ENCODE measurements at regions not wholly inside any gene's neighbourhood (a gene's known extent, or its start where the extent isn't known, plus 50 kb on each side); places are given as distances from the start of the nearest gene placed in this dataset.
A peak's percentile ranks its signal among the peaks of the same experiment; 100 is the strongest.
"Not testable (repeated sequence)": the region's sequence is repeated elsewhere in the genome, so short reads cannot be mapped to it uniquely, and the experiment has no call there.

DNA sequence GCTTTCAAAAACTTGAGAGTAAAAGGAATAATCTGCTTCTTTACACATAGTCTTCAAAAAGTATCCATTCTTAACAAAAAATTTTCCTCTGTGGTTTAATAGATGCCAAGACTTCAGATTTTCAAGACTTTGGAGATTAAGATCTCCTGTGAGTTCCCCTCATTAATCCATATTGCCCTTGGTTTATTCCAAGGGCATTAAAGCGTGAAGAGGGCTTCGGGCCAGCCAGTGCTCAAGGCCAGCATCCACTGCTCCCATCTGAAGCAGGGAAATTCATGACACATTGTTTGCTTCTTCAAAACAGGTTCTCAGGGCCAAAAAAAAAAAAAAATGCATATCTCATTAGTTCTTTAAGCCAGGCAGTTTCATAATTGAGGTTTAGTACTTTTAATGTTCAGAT is 137.3 kb upstream of the RHOBTB1 start:
- no peak for DNase-seq (ENCODE audit: low spot score)

GRCh38 chr10:61078542-61079275 is 134.7 kb upstream of the RHOBTB1 start:
- peak; percentile 4 for DNase-seq (ENCODE audit: low spot score)

DNA sequence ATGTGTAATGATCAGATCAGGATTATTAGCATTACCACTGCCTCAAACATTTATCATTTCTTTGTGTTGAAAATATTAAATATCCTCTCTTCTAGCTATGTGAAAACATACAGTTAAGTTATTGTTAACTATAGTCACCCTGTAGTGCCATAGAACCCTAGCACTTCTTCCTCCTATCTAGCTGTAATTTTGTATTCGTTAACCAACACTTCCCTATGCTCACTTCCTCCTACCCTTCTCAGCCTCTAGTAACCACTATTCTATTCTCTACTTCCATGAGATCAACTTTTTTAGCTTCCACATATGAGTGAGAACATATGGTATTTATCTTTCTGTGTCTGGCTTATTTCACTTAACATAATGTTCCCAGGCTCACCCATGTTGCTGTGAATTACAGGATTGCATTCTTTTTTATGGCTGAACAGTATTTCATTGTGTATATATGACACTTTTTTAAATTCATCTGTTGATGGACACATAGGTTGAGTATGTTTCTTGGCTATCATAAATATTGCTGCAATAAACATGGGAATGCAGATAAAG is 132.7 kb upstream of the RHOBTB1 start:
- DNase-seq (ENCODE audit: low spot score) = no peak

DNA sequence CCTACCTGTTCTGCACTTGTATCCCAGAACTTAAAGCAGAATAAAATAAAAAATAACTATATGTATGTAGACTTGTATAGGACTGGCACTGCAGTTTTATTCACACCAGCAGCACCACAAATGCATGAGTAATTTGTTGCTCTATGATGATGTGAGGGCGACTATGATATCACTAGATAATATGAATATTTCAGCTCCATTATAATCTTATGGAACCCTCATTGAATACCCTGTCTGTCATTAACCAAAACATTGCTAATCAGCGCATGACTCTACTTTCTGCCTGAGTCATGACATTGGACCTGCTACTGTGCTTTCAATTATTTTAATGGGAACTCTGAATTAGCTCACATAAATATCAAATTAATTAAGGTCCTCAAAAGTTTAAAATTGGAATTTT is 129.4 kb upstream of the RHOBTB1 start:
- no peak for DNase-seq (ENCODE audit: low spot score)

DNA sequence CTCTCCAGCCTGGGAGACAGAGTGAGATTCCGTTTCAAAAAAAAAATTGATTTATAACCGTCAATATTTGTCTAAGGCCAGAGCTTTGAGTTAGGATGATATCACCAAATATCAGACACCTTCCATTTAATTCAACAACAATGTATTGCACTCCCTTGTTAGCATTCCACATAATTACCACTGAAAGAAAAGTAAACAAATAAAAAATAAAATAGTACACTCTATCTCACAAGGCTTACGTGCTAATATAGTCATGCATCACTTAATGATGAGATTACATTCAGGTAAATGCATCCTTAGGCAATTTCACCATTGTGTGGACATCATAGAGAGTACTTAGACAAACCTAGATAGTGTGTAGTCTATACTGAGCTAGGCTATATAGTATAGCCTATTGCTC is 127.6 kb upstream of the RHOBTB1 start:
- no peak for DNase-seq (ENCODE audit: low spot score)

GRCh38 chr10:61068471-61068870 is 124.5 kb upstream of the RHOBTB1 start:
- no peak for DNase-seq (ENCODE audit: low spot score)

DNA sequence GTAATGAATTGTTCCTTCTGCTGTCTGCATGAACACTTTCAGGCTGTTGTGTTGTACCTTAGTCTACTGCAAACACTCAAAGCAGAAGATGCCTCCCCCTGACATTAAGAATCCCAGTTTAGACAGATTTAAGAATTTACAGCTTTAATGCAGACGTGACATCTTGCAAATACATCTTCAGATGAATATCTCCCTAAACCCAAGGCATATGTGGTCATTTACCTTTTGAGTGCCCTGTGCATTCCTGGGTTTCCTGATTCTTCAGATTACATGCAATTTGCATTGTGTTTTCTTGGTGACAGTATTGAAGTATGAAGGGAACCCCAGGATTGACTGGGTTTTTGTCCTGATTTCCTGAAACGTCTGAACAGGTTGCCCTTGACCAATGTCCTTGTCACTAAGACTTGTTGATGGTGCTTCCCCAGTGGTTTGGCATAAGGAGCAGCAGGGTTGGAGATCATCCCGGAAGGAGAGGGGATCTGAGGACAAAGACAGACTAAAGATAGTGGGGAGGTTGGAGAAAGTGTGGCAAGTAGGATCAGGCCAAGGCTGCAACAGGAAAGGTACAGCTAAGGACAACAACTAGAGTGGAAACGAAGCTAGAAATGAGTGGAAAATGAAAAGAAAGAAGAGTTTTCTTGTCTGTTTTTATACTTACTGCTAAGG is 123.8 kb upstream of the RHOBTB1 start:
- no peak for DNase-seq (ENCODE audit: low spot score)

- no peak for DNase-seq (ENCODE audit: low spot score)
Observed at GRCh38 chr10:61066661-61067344, 122.8 kb upstream of the RHOBTB1 start.

DNA sequence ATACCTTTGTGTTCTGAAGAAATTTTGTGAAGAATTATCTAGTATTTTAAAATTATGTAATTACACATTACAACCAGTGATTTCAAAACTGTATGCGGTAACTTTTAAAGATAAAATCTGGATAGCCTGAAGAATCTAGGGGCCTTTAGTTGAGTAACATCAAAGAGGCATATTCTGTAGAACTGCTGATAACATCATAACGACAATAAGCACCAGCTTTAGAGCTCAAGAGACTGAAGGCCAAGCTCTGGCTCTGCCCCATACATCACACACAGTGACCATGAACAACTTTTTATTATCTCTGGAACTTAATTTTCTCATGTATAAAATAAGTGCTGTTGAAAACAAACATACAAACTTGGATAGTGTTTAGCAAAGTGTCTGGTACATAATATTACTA is 121.1 kb upstream of the RHOBTB1 start:
- DNase-seq (ENCODE audit: low spot score) = no peak

- no peak for DNase-seq (ENCODE audit: low spot score)
Observed at GRCh38 chr10:61064356-61064755, 120.4 kb upstream of the RHOBTB1 start.

DNA sequence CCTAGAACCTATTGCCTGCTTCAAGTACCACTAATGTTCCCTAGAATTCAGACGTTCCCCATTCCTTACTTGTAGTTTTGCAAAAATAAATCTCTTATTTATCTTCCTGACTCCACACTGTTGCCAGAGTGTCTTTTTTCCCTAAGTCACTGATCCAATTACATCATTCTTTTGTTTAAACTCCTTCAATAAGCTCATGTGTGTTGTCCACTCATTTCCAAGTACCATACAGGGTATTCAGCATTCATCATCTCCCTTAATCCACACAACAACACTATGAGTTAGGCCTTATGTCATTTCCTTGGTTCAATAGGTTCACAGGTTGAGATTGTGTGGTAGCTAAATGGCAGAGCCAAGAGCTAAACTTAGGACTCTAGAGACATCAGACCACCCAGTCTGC is 119.9 kb upstream of the RHOBTB1 start:
- no peak for DNase-seq (ENCODE audit: low spot score)

GRCh38 chr10:61063034-61063433 is 119.0 kb upstream of the RHOBTB1 start:
- no peak for DNase-seq (ENCODE audit: low spot score)

- DNase-seq (ENCODE audit: low spot score) = no peak
Observed at GRCh38 chr10:61061923-61062504, 118.0 kb upstream of the RHOBTB1 start.

DNA sequence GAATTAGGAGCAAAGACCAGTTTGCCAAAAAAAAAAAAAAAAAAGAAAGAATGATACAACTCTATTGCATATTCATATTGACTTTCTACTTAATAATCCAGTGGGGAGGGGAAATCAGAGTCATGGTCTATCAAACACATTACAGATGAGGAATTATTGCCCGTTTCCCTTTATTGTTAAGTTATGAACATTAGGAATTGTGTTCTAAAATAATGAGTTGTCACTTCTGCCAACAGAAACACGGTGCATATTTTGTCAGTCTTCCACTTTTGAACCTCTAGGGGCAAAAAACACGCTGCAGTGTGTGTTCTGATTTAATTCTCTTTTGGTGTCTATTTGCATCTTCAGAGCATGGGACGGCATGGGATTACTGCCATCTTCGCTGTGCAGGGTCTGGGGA is 115.7 kb upstream of the RHOBTB1 start:
- no peak for DNase-seq (ENCODE audit: low spot score)

GRCh38 chr10:61052469-61053205 is 108.7 kb upstream of the RHOBTB1 start:
- DNase-seq (ENCODE audit: low spot score) = no peak

- no peak for DNase-seq (ENCODE audit: low spot score)
Observed at GRCh38 chr10:61051344-61051743, 107.4 kb upstream of the RHOBTB1 start.

GRCh38 chr10:61050120-61050745 is 106.2 kb upstream of the RHOBTB1 start:
- no peak for DNase-seq (ENCODE audit: low spot score)

DNA sequence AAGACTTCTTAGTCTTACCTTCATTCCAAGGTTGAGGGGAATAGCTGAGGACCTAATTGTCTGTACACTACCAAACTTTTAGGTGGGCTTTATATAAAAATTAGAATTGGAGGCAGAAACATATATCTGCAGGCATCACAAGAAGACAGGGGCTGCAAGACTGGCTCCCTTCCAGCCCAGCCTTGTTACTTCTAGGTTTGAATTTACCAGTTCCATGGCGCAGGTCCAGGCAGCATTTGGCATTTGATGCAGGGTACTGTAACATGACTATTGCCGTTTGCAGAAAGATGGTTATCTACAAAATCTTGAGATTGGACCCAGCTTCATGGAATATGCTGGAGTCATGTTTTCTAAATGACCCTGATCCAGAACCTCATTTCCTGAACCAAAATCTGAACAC is 105.4 kb upstream of the RHOBTB1 start:
- DNase-seq (ENCODE audit: low spot score) = no peak

DNA sequence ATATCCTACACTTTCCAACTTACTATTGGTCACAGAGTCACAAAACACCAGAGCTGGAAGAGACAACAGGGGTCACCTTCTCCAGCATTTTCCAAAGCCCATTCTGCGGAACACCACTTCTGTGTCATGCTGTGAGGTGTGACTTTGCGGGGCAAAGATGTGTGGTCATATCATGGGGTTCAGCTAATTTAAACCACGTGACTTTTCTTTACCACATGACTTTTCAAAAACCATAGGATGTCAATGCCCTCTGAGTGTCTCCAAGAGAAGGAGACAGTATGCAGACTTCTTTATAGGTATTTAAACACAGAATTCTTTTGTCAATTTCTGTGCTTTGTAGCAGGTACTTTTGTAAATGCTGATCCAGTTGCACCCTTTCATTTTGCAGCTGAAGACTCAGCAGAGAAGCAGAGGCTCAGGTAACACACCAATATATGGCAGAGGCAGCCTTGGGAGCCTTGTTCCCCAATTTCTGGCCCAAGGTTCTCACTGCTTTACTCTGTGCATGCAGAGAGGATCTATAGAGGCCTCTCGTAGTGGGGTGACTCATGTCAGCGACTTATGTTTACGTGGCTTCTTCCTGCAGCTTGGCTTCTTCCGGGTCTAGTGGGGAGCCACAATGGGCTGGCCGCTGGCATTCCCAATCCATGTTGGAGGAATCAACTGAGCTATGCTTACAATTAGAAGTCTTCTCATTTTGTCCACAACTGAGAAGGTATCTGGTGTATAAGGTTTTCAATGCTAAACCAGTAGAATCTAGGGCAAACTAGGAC is 104.0 kb upstream of the RHOBTB1 start:
- no peak for DNase-seq (ENCODE audit: low spot score)

- DNase-seq (ENCODE audit: low spot score) = no peak
Observed at GRCh38 chr10:61047081-61047480, 103.1 kb upstream of the RHOBTB1 start.

- DNase-seq (ENCODE audit: low spot score) = not testable (repeated sequence)
Observed at GRCh38 chr10:61045480-61045879, 101.5 kb upstream of the RHOBTB1 start.
